PC-9 (cell line): ENCODE measurements at regions not wholly inside any gene's neighbourhood (a gene's known extent, or its start where the extent isn't known, plus 50 kb on each side); places are given as distances from the start of the nearest gene placed in this dataset.

ENCODE experiments used
- CTCF ChIP-seq: fragments of 200-600 bp; sonication (generic); conservative IDR thresholded peaks from 2 replicates; pipeline ENCODE4 v1.6.1; 2017; ENCODE audit warnings: mixed run types, antibody characterized with exemption, mild to moderate bottlenecking, moderate library complexity
- EZH2 ChIP-seq: fragments of 200-600 bp; sonication (generic); IDR thresholded peaks from 2 replicates; pipeline ENCODE4 v1.8.0; 2017; ENCODE audit warnings: antibody characterized with exemption, low read depth

GRCh38 chr22:27585141-27585540 lies 216.4 kb downstream of the MN1 start:
- no peak for TF ChIP-seq CTCF
- TF ChIP-seq EZH2: no peak
